HG03025 (cell line): ENCODE measurements at regions not wholly inside any gene's neighbourhood (a gene's known extent, or its start where the extent isn't known, plus 50 kb on each side); places are given as distances from the start of the nearest gene placed in this dataset.

Source experiments
- ATAC-seq: cut with Tn5 transposase; IDR thresholded peaks from one replicate; pipeline ENCODE4 v1.9.1; 2021; ENCODE audit warnings: mild to moderate bottlenecking, moderate library complexity; ENCODE audit not compliant: unreplicated experiment, low FRiP score

DNA sequence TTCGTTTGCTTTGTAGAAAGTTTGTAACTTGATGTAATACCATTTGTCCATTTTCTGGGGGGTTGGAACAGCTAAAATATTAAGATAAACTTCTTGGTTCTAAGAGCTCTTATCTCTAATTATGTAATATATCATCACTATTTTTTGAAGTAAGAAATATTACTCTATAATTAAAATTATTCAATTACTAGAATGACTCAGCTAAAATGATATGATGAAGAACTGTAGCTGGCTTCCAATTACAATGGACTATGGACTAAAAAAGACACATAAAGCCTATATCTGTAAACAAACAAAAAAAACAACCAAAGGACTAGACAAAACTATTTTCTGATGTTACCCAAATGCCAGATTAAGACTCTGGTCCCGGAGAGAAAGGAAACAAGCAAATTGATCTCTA lies 569.4 kb downstream of the PCDH18 start:
- ATAC-seq, result no peak

DNA sequence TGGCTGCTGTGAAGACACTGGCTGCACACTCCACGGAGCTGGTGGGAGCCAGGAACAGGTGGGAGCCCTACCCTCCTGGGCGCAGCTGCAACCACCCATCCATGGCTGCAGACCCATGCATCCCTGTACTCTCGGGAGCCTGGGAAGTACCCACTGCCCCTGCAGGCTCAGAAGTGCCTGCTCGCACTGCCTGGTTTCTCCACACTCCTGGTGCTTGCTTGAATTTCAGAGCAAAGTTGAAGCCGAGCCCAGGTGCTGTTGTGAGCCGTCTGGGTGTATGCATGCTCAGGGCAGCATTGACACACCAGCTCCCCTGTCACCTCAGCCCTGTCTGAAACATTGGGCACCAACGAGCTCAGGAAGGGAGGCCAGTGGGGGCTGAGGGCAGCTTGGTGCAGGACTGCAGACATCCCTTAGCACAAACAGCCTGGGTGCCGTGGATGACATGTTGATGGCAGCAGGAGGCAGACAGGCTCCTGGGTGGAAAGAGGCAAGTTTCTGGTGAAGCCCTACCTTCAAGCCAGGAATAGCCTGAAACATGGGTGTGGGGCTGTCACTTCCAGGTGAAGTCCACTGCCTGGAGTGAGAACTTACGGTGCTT lies 585.9 kb downstream of the PCDH18 start:
- ATAC-seq, result no peak

DNA sequence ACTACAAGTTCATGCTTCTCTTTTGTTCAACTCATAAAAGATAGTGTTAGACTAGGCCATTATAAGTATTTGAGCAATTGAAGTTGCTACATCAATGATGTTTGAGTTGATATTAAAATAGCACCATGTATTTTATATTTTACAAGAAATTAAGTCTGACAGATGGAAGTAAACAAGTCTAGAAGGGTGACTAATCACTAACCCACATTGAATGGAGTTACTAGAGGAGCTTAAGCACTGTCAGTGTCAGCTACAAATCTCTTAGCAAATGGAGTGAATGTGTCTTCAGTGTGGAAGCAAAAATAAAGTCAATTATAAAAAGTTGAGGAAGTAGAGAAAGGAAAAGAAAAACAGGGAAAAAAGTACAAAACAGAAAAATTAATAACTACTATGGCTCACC lies 592.5 kb downstream of the PCDH18 start:
- no peak for ATAC-seq

DNA sequence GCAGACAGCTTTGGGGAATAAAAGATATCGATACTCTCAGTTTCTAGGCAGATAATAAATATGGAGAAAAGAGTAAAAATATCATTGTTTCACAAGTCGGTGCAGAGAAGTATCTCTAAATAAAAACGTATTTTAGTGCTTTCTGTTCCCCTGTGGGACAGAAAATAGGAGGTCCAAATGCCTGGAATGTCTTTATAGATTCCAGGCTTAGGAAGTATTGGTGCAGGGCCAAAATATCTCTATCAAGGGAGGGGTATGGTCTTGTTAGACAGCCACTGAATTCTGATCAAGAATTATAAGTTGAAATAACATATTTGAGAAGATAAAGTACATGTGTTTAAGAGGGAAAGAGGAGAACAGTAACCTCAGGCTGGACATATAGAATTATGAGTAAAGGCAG lies 596.4 kb downstream of the PCDH18 start:
- ATAC-seq, result no peak

DNA sequence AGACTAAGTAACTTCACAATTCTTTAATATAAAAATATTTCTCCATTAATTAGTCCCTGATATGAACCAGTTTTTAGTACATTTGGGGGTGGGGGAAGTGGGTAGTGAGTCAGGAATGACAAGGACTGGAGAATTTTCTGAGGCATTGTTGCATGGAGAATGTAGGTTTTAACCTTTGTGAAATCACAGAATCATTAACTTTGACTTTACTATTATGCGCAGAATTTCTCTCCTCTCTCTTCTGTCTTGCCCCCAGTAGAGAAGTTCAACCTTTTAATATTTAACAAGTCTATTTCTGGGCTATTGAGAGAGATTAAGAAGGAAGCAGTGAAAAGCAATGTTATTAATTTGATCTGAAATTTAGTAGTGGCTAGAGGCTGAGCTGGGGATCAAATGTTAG lies 597.0 kb downstream of the PCDH18 start:
- ATAC-seq, result no peak

DNA sequence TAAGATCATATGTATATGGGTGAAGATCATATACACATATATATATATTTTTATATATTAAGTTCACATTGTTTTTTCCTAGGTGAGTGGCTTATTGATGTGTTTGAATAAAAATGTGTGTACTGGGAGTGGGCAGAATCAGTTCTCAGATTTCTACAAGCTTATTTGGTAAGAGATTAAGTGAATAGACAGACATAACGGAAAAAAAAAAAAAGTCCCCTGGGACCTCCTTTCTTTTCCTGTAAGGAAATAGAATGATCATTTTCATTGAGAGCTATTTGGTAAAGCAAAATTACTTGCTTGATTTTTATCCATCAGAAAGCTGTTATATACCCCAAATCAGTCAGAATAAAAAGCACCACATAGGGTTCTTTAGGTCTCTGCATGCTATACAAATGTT lies 597.7 kb downstream of the PCDH18 start:
- no peak for ATAC-seq

DNA sequence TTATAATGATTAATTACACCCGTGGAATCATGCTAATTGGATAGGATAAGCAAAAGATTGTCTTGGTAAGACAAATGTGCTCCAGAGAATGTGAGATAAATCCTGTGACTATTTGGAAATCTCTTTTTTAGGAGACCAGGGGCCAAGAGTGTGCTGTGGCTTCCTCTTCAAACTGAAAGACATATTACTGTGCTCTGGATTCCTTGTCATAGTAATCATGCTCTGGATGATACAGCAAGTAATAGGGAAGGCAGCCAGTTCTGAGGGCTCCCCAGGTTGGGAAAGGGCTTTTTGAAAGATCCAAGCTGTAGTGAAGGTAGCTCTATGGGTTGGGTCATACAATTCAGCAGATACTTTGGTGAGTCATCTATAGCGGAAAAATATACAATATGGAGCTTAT lies 600.5 kb downstream of the PCDH18 start:
- no peak for ATAC-seq

DNA sequence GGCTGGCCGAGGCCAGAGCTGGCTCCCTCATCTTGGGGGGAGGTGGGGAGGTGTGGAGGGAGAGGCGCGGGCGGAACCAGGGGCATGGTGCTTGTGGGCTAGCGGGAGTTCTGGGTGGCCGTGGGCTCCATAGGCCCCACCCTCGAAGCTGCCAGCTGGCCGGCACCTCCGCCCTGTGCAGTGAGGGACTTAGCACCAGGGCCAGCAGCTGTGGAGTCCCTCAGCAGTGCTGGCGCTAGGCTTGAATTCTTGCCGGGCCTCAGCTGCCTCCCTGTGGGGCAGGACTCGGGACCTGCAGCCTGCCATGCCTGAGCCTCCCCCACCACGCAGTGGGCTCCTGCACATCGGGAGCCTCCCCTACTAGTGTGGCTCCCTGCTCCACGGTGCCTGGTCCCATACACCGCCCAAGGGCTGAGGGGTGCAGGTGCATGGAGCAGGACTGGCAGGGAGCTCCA lies 603.3 kb downstream of the PCDH18 start:
- ATAC-seq, result no peak

DNA sequence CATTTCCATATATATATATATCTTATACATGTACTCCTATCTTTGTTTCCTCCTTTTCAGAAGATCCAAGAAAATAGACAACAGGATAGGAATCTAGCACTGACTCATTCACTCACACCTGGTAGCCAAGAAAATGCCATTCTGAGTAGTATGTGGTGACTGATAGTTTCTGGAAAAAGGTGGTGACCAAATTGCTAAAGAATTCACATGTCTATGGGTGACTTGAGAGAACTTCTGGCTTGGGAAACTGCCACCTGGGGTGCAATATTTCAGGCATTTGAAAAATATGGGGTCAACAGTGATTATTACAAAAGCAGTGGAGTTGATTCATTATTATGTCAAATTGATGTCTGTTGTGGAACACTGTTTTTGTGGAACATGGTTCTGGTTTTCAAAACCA lies 605.1 kb downstream of the PCDH18 start:
- ATAC-seq, result no peak

DNA sequence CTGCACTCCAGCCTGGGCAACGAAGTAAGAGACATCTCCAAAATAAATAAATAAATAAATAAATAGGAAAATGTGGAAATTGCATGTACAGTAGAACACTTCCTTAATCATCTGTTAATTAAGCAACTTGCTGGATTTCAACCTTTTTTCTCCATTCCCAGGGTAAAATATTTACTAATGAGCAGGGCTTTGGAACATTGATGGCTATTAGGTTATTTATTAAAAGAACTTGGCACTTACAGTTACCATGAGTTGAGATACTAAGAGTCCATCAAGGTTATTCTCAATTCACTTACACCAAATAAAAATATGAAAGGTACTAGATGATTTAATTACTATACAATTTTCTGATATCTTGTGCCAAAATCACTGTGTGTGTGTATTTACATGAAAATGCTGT lies 607.1 kb downstream of the PCDH18 start:
- ATAC-seq, result no peak

DNA sequence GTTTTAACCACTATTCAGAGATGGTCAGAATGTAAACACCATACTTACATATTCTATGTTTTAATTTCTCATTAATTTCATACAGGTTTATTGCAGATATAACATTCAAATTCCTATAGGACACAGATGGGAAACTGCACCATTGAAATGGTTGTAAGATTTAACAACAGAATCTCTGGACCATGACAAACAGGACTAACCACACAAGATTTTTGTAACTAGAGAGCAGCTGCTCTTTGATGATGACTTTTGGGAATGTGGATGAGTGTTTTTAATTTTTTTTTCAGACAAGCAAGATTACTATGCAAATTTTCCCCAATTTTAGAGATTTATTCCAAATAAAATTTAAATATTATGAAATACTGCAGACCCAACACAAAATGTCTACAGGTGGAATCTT lies 610.2 kb downstream of the PCDH18 start:
- ATAC-seq, result no peak

DNA sequence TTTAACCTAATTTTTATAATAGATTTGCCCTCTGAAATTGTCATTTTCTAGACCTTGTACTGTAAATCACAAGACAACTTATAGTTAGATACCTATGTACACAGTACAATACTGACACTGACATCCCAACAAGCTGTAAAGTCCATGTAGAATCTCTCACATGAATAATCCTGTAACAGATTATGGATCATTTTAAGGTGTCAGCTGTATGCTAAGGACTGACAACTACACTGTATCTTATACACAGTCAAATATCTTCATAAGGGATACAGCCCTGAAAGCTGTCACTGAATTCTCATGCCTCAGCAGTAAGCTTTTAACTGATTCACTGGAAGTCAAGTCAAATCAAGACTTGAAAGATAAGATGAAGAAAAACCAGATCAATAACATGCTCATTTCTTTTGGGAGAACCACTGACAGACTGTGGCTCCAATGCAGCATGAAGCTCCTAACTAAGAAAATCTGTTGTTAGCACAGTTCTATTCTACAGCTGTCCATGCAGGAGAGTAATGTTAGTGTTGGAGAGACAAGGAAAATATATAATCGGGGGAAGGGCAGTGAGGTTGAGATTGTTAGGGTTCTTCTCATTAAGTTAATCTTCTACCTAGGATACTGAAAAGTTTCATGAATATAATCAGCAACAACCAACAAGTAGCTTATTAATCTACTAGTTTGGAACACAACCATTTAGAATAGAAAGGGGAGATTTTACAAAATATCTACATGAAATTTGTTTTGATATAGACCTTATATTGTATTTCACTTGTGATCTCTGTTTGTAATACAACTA lies 612.0 kb downstream of the PCDH18 start:
- ATAC-seq, result no peak

DNA sequence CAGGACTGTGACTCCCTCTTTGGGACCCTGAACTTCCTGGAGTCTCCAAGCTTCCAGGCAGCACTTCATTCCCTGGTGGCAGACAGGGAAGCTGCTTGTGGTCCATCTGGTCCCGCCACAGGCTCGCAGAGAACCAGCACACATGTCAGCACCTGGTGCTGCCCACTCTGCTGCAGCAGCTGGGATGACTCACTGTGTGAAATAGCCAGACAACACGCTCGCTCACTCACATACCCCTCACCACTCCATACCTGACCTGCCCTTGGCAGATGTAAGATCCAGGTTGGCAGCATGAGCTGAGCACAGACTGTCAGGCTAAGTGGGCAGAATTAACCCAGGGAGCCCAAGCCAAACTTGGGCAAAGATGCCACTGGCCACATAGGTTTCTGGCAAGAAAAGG lies 613.5 kb downstream of the PCDH18 start:
- ATAC-seq, result no peak

DNA sequence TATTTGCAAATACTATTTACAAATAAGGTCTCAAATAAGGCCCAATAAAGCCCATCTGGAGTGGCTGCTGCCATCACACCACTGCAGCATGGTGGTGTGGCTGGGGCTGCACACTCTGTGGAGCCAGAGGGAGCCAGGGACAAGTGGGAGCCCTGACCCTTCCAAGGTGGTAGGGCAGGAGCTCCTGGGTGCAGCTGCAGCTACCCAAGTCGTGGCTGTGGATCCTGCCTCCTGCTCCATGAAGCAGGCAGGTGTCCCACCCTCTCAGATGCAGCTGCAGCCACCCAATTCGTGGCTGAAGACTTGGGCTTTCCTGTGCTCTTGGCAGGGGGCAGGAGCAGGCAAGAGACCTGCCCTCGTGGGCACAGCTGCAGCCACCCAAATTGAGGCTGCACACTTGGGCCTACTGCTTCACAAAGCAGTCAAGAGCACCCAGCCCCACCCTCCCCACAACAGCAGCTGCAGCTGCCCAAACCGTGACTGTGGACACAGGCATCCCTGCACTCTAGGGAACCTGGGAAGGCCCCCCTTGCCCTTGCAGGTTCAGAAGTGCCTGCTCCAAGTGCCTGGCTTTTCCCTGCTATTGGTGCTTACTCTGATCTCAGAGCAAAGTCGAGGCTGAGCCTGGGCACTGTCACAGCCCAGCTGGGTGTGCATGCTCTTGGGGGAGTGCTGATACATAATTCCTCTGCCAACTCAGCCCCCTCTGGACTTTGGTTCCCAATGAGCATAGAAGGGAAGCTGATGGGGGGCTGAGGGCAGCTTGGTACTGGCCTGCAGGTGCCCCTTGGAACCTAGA lies 614.8 kb downstream of the PCDH18 start:
- ATAC-seq, result no peak

DNA sequence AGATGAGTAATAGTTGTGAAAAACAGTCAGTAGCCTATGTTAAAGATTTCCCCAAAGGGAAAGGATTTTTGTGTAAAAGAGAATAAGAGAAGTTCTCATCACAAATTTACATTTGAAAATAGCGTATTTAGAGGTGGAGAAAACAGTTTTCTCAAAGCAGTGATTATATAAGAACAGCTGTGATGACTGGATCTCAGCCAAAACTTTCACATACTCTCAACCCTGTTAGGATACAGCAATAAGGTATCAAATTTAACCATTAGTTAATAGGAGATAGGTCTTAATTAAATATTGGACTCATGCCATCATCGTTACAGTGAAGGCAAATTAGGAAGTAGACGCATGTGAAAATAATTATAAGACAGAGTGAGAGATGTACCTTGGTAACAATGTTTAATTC lies 622.7 kb downstream of the PCDH18 start:
- no peak for ATAC-seq

DNA sequence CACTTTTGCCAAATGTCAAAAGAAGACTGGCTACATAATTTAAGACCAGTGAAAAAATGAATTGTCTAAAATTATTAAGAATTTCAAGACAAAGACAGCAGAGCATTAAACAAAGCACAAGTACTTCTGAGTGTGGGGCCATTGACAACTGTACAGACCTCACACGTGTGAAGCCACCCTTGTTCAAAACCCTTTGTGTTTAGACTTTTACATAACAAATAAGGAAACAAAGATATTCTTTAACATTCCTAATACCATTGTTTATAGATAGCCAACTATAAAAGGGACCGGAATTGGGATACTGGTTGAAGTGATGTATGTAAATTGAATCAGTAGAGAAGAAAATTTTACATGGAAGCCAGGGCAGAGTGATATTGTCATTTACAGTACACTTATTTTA lies 624.2 kb downstream of the PCDH18 start:
- ATAC-seq, result no peak

DNA sequence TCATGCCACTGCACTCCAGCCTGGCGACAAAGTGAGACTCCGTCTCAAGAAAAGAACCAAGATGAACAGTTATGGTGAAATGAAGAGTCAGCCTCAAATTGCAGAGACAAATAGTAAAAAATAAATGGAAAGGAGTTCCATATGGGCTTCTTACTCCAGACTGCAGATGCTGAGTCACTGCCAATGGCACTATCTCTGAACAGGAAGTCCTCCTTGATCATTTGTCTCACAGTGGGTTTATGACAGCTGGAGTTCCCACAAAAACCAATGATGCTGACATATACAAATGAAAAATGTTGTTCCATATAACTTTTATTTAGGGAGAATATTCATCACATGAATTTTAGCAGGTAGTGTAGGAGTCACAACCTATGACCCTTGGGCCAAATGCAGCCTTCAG lies 631.6 kb downstream of the PCDH18 start:
- ATAC-seq, result no peak

DNA sequence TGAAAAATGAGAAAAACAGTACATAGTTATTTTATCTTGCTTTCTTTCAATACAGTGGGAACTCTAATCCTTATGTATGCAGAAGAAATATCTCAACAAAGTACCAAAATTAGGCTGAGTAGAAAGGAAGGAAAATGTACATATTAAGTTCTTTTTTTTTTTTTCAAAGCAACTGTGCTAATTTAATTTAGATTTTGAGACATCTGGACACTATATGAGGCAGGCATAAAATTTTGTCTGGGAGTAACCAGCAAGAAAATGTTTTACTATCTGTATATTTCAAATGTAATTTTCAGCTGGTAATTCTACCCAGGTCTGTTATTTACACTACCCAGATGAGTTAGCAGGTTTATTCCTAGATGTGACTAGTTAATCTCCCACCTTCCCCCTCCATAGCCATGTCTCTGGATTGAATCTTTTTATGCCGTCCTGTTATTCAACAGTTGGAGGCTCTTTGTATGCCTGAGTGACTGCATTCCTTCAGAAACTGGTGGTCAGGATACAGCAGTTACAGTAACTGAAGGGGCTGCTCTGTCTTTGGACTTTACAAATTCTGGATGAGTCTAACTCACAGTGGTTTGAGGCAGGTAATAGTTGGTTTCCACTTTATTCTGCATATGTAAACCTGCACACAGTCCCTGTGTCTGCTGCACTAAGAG lies 633.6 kb downstream of the PCDH18 start:
- ATAC-seq, result no peak

DNA sequence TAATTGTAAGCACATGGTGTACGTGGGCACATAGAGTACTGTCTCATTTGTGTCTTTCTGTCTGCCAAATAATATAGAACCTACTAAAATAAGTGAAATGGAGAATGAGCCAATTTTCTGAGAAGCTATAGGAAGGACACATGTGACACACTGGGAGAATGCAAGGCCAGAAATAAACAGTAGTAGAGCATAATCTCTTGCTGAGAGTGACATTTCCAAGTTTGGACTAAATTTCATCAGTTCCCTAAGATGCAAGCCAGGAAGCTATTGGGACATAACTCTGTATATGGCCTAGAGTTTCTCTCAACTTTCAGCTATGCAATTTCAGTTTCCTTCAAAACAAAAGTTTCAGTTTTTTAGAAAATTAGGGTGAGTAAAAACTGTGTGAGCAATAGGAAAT lies 638.7 kb downstream of the PCDH18 start:
- no peak for ATAC-seq

DNA sequence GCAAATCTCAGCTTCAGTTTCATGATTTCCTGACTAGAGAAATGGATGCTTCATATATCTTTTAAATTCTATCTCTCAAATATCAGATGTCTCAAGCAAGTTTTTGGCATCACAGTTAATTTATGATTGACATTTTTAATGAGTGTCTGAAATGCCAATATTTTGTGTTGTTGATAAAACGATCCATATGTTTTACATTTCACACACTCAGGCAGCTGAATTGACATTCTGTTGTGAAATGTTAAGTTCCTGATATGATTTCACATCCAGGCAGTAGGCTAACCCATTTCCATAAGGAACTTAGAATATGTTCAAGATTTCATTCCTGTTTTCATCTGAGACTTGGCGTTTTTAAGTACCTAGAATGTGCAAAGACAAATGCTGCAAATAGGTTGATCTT lies 650.6 kb downstream of the PCDH18 start:
- ATAC-seq, result no peak

DNA sequence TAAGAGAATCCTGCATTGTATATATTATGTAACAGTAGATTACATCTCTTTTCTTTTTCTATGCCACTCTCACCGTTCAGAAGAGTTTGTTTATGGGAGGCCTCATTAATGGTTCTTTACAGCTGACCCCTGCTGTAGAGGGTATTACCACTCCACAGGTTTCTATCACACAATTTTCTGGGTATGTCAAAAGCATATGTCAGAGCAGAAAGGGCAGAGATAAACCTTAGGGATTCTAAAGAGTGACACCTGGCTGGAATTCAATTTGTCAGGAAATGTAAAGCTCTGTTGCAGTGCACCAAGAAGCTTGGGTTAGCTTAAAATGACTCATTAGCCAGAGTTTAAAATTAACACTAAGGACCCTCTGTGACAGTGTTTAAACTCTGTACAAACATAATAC lies 658.7 kb downstream of the PCDH18 start:
- ATAC-seq, result no peak
